ENCODE measurements at regions not wholly inside any gene's neighbourhood (a gene's known extent, or its start where the extent isn't known, plus 50 kb on each side); places are given as distances from the start of the nearest gene placed in this dataset.

DNA sequence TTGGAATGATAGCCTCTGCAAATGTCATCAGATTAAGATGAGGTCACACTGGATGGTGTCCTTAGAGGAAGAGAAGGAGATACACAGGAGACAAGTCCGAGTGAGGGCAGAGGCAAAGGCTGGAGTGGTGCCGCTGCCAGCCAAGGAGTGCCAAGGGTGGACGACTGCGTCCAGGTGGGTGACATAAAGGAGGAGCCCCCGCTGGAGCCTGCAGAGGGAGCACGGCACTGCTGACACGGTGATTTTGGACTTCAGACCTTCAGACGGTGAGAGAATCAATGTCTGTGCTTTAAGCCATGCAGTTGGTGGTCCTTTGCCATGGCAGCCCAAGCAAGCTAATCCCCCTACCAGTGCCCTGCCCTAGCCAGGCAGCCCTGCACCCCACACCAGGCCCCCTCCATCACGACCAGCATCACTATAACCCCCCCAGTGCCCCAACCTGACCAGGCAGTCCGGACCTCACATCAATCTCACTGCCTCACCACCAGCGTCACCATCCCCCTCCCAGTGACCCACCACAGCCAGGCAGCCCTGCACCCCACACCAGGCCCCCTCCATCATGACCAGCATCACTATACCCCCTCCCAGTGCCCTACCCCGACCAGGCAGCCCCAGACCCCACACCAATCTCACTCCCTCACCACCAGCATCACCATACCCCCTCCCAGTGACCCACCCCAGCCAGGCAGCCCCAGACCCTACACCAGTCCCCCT lies 130.0 kb downstream of the HMX1 start:
- no TSS peak for BruUV-seq (replicated peaks)
- H3K9me3 ChIP-seq (ENCODE audit: low read depth, low read length, poor library complexity, severe bottlenecking) = no peaks in the 10 kb centered on the region
- no peaks in the 10 kb centered on the region for H3K36me3 ChIP-seq (ENCODE audit: insufficient read depth, low read length, poor library complexity, severe bottlenecking)
- DNase-seq (ENCODE audit: low spot score) = no peak
- H3K27ac ChIP-seq (ENCODE audit: low read depth, low read length, poor library complexity, severe bottlenecking) = no peak overlapping the region
- H3K4me1 ChIP-seq (ENCODE audit: insufficient read depth, low read length, poor library complexity, severe bottlenecking) = no peaks in the 10 kb centered on the region
- ChIA-PET CTCF (no interaction called here), POLR2A (ENCODE audit: low non-redundant PET) (no interaction called here)
- no peak overlapping the region for H3K4me3 ChIP-seq (ENCODE audit: low read depth, low read length, poor library complexity, severe bottlenecking)
- intact Hi-C loops (cut with micrococcal nuclease; ENCODE audit: unreplicated experiment) = no loop called here
- TF ChIP-seq EZH2 (IDR thresholded peaks at IDR 0.05; ENCODE audit: borderline replicate concordance, low read depth, low read length, poor library complexity, severe bottlenecking) (no peak), CTCF (conservative IDR thresholded peaks at IDR 0.05; ENCODE audit: low read depth, low read length) (no peak)
- H3K27me3 ChIP-seq (replicated peaks; ENCODE audit: insufficient read depth, low read depth, low read length, poor library complexity) = no peaks in the 10 kb centered on the region

- BruUV-seq (replicated peaks) = no TSS peak
These were observed 130.8 kb downstream of the HMX1 start for GRCh38 chr4:8740666-8741395.

More at GRCh38 chr4:8740666-8741395, 130.8 kb downstream of the HMX1 start:
- Histone ChIP-seq H3K27me3 (replicated peaks; ENCODE audit: insufficient read depth, low read depth, low read length, poor library complexity) (no peaks in the 10 kb centered on the region), H3K4me3 (ENCODE audit: low read depth, low read length, poor library complexity, severe bottlenecking) (no peak overlapping the region), H3K4me1 (ENCODE audit: insufficient read depth, low read length, poor library complexity, severe bottlenecking) (no peaks in the 10 kb centered on the region), H3K27ac (ENCODE audit: low read depth, low read length, poor library complexity, severe bottlenecking) (no peak overlapping the region), H3K9me3 (ENCODE audit: low read depth, low read length, poor library complexity, severe bottlenecking) (no peaks in the 10 kb centered on the region), H3K36me3 (ENCODE audit: insufficient read depth, low read length, poor library complexity, severe bottlenecking) (no peaks in the 10 kb centered on the region)
- DNase-seq (ENCODE audit: low spot score) = no peak
- TF ChIP-seq CTCF (conservative IDR thresholded peaks at IDR 0.05; ENCODE audit: low read depth, low read length) (no peak), EZH2 (IDR thresholded peaks at IDR 0.05; ENCODE audit: borderline replicate concordance, low read depth, low read length, poor library complexity, severe bottlenecking) (no peak)
- intact Hi-C loops (cut with micrococcal nuclease; ENCODE audit: unreplicated experiment) = no loop called here
- POLR2A ChIA-PET (ENCODE audit: low non-redundant PET) = no interaction called here
- CTCF ChIA-PET = no interaction called here

Data from A673 (cell line).